GM23248 (cell line): ENCODE measurements at regions not wholly inside any gene's neighbourhood (a gene's known extent, or its start where the extent isn't known, plus 50 kb on each side); places are given as distances from the start of the nearest gene placed in this dataset.

Experiments used
- EZH2 ChIP-seq: fragments of 200-600 bp; sonication (generic); IDR thresholded peaks from 2 replicates; pipeline ENCODE4 v1.6.1; 2018; ENCODE audit warnings: antibody characterized with exemption, mild to moderate bottlenecking; ENCODE audit not compliant: insufficient read depth, poor library complexity, severe bottlenecking
- EZH2phosphoT487 ChIP-seq: fragments of 200-600 bp; sonication (generic); IDR thresholded peaks from 2 replicates; pipeline ENCODE4 v1.6.1; 2018; ENCODE audit warnings: antibody characterized with exemption, moderate library complexity, mild to moderate bottlenecking, low read depth; ENCODE audit not compliant: insufficient read depth

GRCh38 chr4:8696369-8697127, 104.0 kb downstream of the CPZ start:
- no peak for TF ChIP-seq EZH2
- TF ChIP-seq EZH2phosphoT487 = no peak
